HL-60 (cell line): ENCODE measurements at regions not wholly inside any gene's neighbourhood (a gene's known extent, or its start where the extent isn't known, plus 50 kb on each side); places are given as distances from the start of the nearest gene placed in this dataset.

ENCODE experiments used
- DNase-seq, 2 experiments: peaks; one replicate each; pipeline ENCODE4 v3.0.0-alpha.2; 2010 to 2020; ENCODE audit warnings: low read depth in 1 of 2, low spot score in 1 of 2
- H3K27ac ChIP-seq: fragments of 250-450 bp; sonication (Bioruptor Pico); replicated peaks from 2 replicates; pipeline ENCODE4 v1.5.1; 2020; ENCODE audit warnings: mild to moderate bottlenecking, moderate library complexity
- H3K27me3 ChIP-seq: fragments of 250-450 bp; sonication (Bioruptor Pico); 2 replicates; pipeline ENCODE4 v1.5.1; 2021; ENCODE audit warnings: mild to moderate bottlenecking, moderate library complexity; ENCODE audit not compliant: insufficient read depth, poor library complexity, severe bottlenecking
- H3K4me3 ChIP-seq: replicated peaks from 2 replicates; pipeline ENCODE4 v1.5.1; 2011; ENCODE audit warnings: mild to moderate bottlenecking, control low read depth, low read length; ENCODE audit not compliant: insufficient read depth
- CTCF ChIP-seq: IDR thresholded peaks from one replicate; pipeline ENCODE4 v1.5.1; 2011; ENCODE audit warnings: low read length, control low read depth, inconsistent platforms; ENCODE audit not compliant: insufficient read depth
- GABPA ChIP-seq: IDR thresholded peaks from 2 replicates; pipeline ENCODE4 v1.6.1; 2012; ENCODE audit warnings: low read depth
- POLR2AphosphoS5 ChIP-seq: IDR thresholded peaks from 2 replicates; pipeline ENCODE4 v1.6.1; 2012; ENCODE audit warnings: low read depth
- REST ChIP-seq: IDR thresholded peaks from 2 replicates; pipeline ENCODE4 v1.6.1; 2012; ENCODE audit warnings: low read depth; ENCODE audit not compliant: insufficient replicate concordance
- SPI1 ChIP-seq: IDR thresholded peaks from 2 replicates; pipeline ENCODE4 v1.6.1; 2012; ENCODE audit warnings: low read depth, mild to moderate bottlenecking, borderline replicate concordance

GRCh38 chr10:36465604-36466379 is 659.6 kb upstream of the ANKRD30A start:
- Histone ChIP-seq H3K27ac (no peak overlapping the region), H3K4me3 (no peak overlapping the region), H3K27me3 (no peaks in the 10 kb centered on the region)
- DNase-seq = no peak
- no peak for TF ChIP-seq GABPA
- TF ChIP-seq POLR2AphosphoS5 = no peak
- no peak for TF ChIP-seq REST
- no peak for TF ChIP-seq CTCF
- TF ChIP-seq SPI1 = no peak

- Histone ChIP-seq H3K4me3 (no peak overlapping the region), H3K27ac (no peak overlapping the region), H3K27me3 (no peaks in the 10 kb centered on the region)
- no peak for DNase-seq
- no peak for TF ChIP-seq REST
- no peak for TF ChIP-seq POLR2AphosphoS5
Observed at GRCh38 chr10:36464291-36464690, 661.1 kb upstream of the ANKRD30A start.

GRCh38 chr10:36463390-36463789 is 662.0 kb upstream of the ANKRD30A start:
- no peak overlapping the region for H3K4me3 ChIP-seq
- H3K27me3 ChIP-seq = no peaks in the 10 kb centered on the region

More at GRCh38 chr10:36463390-36463789, 662.0 kb upstream of the ANKRD30A start:
- H3K27ac ChIP-seq = no peak overlapping the region
- DNase-seq = no peak
- TF ChIP-seq REST = no peak
- no peak for TF ChIP-seq CTCF
- no peak for TF ChIP-seq GABPA
- TF ChIP-seq SPI1 = no peak
- TF ChIP-seq POLR2AphosphoS5 = no peak
